OCI-LY3 (cell line): ENCODE measurements at regions not wholly inside any gene's neighbourhood (a gene's known extent, or its start where the extent isn't known, plus 50 kb on each side); places are given as distances from the start of the nearest gene placed in this dataset.

Source experiments
- EZH2phosphoT487 ChIP-seq: fragments of 200-600 bp; shearing (Covaris generic); IDR thresholded peaks from 2 replicates; pipeline ENCODE4 v1.6.1; 2018; ENCODE audit warnings: antibody characterized with exemption, mixed run types, low read depth
- TF ChIP-seq, protein P1 (sequence below): fragments of 200-600, 300-600 bp; sonication (generic); IDR thresholded peaks from 2 replicates; pipeline ENCODE4 v1.5.1; 2014; ENCODE audit warnings: antibody characterized with exemption, low read length, low read depth

DNA sequence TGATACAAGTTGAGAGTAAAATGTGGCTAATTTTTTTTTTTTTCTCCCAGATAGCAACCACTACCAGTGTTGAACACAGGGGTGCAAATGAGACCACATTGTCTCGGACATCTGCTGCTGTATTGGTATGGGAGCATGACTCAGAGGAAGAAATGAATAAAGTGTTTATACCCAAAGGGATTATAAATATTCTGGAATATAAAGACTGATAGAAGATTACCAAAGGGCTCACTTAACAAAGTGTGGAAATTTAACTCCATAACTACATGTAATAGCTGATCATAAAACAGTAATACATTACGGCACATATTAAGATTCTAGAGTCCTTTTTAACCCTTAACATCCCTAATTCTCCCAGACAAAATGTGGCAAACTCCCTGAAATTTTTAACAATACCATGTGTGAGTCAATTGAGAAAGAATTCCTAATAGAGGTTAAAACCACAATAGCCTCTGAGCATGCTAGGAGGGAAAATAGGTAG, 1023.0 kb upstream of the ACVR2A start:
- TF ChIP-seq, protein P1, sequence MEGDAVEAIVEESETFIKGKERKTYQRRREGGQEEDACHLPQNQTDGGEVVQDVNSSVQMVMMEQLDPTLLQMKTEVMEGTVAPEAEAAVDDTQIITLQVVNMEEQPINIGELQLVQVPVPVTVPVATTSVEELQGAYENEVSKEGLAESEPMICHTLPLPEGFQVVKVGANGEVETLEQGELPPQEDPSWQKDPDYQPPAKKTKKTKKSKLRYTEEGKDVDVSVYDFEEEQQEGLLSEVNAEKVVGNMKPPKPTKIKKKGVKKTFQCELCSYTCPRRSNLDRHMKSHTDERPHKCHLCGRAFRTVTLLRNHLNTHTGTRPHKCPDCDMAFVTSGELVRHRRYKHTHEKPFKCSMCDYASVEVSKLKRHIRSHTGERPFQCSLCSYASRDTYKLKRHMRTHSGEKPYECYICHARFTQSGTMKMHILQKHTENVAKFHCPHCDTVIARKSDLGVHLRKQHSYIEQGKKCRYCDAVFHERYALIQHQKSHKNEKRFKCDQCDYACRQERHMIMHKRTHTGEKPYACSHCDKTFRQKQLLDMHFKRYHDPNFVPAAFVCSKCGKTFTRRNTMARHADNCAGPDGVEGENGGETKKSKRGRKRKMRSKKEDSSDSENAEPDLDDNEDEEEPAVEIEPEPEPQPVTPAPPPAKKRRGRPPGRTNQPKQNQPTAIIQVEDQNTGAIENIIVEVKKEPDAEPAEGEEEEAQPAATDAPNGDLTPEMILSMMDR, result no peak
- no peak for TF ChIP-seq EZH2phosphoT487
